ENCODE measurements at regions not wholly inside any gene's neighbourhood (a gene's known extent, or its start where the extent isn't known, plus 50 kb on each side); places are given as distances from the start of the nearest gene placed in this dataset.

DNA sequence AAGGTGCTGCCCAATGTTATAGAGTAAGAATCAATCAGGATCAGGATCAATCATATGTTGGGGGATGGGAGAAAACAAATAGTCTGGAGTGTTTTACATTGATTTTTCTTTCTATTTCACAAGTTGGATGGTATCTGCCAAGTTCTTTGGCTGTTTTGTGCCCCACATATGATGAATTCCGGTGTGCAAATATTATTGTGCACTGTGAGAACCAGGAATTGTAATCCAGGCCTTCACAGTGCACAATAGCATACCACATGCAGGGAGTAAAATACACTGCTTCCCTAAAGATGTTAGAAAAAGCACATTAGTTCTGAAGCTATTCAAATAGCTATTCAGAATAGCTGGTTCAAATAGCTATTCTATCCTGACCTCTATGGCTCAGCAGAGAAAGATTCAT is 133.7 kb downstream of the LCA5 start:
- Histone ChIP-seq H3K9me3 (no peaks in the 10 kb centered on the region), H2AFZ (ENCODE audit: low read depth) (no peak overlapping the region), H3K27ac (ENCODE audit: low read depth in 2 of 2, low read length in 1 of 2) (no peak overlapping the region), H4K20me1 (ENCODE audit: insufficient read depth) (no peaks in the 10 kb centered on the region), H3K36me3 (replicated peaks in 1 of 2; ENCODE audit: control insufficient read depth in 1 of 2, insufficient read depth in 2 of 2, low read length in 1 of 2) (no peaks in the 10 kb centered on the region), H3K9ac (no peak overlapping the region), H3K4me3 (ENCODE audit: low read depth in 2 of 2, low read length in 1 of 2) (no peak overlapping the region), H3K27me3 (ENCODE audit: insufficient read depth) (no peaks in the 10 kb centered on the region; the same call in 1 of the 2 replicates), H3K9me2 (no peaks in the 10 kb centered on the region), H3K79me2 (ENCODE audit: insufficient read depth) (no peaks in the 10 kb centered on the region), H3F3A (replicated peaks; ENCODE audit: insufficient read depth) (no peaks in the 10 kb centered on the region), H3K4me2 (no peak overlapping the region), H3K4me1 (ENCODE audit: control insufficient read depth in 1 of 2, insufficient read depth in 2 of 2, low read depth in 1 of 2, low read length in 1 of 2) (no peaks in the 10 kb centered on the region; a peak in 1 of 4 replicates)
- WGBS (ENCODE audit: low lambda C conversion rate): 13% methylated on average over 1 of the region's 1 CpG
- DNase-seq: no peak
- ChIA-PET CTCF (interaction anchor here (0.7 kb wide), 1 partner anchor 14 kb away, joined by 3 read pairs; no protein-coding TSS in a partner anchor), POLR2A (no interaction called here)
- TF ChIP-seq TCF12 (IDR thresholded peaks at IDR 0.05) (no peak), EZH2phosphoT487 (IDR thresholded peaks at IDR 0.05; ENCODE audit: borderline replicate concordance, low read depth) (no peak)

DNA sequence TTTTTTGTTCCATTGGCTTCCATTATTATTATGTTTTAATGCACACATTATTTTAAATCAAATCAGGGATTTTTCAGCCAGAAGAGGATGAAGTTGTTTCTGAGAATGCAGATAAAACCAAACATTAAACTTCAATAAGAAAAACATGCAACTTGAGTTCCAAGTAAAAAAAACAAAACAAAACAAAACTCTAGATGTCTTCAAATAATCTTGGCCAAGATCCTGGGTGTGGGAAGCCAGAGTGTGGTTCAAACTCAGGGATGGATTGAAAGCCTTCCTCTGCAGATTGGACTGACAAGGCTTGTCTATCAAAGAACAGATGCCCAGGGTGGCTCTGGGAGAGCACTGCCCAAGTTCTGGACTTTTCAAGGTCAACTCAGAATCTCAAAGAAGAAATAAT is 134.1 kb downstream of the LCA5 start:
- Histone ChIP-seq H3K4me3 (ENCODE audit: low read depth in 2 of 2, low read length in 1 of 2) (no peak overlapping the region), H3F3A (replicated peaks; ENCODE audit: insufficient read depth) (no peaks in the 10 kb centered on the region), H3K27me3 (ENCODE audit: insufficient read depth) (no peaks in the 10 kb centered on the region; the same call in 1 of the 2 replicates), H2AFZ (ENCODE audit: low read depth) (no peak overlapping the region), H3K9me2 (no peaks in the 10 kb centered on the region), H3K36me3 (replicated peaks in 1 of 2; ENCODE audit: control insufficient read depth in 1 of 2, insufficient read depth in 2 of 2, low read length in 1 of 2) (no peaks in the 10 kb centered on the region), H3K4me1 (ENCODE audit: control insufficient read depth in 1 of 2, insufficient read depth in 2 of 2, low read depth in 1 of 2, low read length in 1 of 2) (no peaks in the 10 kb centered on the region; a peak in 1 of 4 replicates), H3K9ac (no peak overlapping the region), H4K20me1 (ENCODE audit: insufficient read depth) (no peaks in the 10 kb centered on the region), H3K9me3 (no peaks in the 10 kb centered on the region), H3K27ac (ENCODE audit: low read depth in 2 of 2, low read length in 1 of 2) (no peak overlapping the region), H3K79me2 (ENCODE audit: insufficient read depth) (no peaks in the 10 kb centered on the region), H3K4me2 (no peak overlapping the region)
- TF ChIP-seq, protein P1, sequence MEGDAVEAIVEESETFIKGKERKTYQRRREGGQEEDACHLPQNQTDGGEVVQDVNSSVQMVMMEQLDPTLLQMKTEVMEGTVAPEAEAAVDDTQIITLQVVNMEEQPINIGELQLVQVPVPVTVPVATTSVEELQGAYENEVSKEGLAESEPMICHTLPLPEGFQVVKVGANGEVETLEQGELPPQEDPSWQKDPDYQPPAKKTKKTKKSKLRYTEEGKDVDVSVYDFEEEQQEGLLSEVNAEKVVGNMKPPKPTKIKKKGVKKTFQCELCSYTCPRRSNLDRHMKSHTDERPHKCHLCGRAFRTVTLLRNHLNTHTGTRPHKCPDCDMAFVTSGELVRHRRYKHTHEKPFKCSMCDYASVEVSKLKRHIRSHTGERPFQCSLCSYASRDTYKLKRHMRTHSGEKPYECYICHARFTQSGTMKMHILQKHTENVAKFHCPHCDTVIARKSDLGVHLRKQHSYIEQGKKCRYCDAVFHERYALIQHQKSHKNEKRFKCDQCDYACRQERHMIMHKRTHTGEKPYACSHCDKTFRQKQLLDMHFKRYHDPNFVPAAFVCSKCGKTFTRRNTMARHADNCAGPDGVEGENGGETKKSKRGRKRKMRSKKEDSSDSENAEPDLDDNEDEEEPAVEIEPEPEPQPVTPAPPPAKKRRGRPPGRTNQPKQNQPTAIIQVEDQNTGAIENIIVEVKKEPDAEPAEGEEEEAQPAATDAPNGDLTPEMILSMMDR (IDR thresholded peaks at IDR 0.05): no peak
- no peak for TF ChIP-seq MAX (IDR thresholded peaks at IDR 0.05; ENCODE audit: low read depth)
- TF ChIP-seq, protein P2, sequence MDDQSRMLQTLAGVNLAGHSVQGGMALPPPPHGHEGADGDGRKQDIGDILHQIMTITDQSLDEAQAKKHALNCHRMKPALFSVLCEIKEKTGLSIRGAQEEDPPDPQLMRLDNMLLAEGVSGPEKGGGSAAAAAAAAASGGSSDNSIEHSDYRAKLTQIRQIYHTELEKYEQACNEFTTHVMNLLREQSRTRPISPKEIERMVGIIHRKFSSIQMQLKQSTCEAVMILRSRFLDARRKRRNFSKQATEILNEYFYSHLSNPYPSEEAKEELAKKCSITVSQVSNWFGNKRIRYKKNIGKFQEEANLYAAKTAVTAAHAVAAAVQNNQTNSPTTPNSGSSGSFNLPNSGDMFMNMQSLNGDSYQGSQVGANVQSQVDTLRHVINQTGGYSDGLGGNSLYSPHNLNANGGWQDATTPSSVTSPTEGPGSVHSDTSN (IDR thresholded peaks at IDR 0.05): no peak
- TF ChIP-seq, protein P3, sequence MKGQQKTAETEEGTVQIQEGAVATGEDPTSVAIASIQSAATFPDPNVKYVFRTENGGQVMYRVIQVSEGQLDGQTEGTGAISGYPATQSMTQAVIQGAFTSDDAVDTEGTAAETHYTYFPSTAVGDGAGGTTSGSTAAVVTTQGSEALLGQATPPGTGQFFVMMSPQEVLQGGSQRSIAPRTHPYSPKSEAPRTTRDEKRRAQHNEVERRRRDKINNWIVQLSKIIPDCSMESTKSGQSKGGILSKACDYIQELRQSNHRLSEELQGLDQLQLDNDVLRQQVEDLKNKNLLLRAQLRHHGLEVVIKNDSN (IDR thresholded peaks at IDR 0.05; ENCODE audit: borderline replicate concordance, low read depth): no peak
- TF ChIP-seq YY1 (IDR thresholded peaks at IDR 0.05; ENCODE audit: low read depth): no peak
- TF ChIP-seq NRF1 (IDR thresholded peaks at IDR 0.05; ENCODE audit: low read depth, low read length): no peak
- TF ChIP-seq FOXJ3 (CRISPR knock-in tag; IDR thresholded peaks at IDR 0.05): no peak
- TF ChIP-seq RCOR1 (IDR thresholded peaks at IDR 0.05; ENCODE audit: low read length): no peak
- no peak for TF ChIP-seq GATA2 (CRISPR knock-in tag; IDR thresholded peaks at IDR 0.05)
- no peak for TF ChIP-seq TAF1 (IDR thresholded peaks at IDR 0.05; ENCODE audit: borderline replicate concordance, low read depth, low read length)
- TF ChIP-seq, protein P4, sequence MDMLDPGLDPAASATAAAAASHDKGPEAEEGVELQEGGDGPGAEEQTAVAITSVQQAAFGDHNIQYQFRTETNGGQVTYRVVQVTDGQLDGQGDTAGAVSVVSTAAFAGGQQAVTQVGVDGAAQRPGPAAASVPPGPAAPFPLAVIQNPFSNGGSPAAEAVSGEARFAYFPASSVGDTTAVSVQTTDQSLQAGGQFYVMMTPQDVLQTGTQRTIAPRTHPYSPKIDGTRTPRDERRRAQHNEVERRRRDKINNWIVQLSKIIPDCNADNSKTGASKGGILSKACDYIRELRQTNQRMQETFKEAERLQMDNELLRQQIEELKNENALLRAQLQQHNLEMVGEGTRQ (IDR thresholded peaks at IDR 0.05; ENCODE audit: borderline replicate concordance, low read depth, low read length): no peak
- TF ChIP-seq RFX5 (IDR thresholded peaks at IDR 0.05; ENCODE audit: low read length): no peak
- no peak for TF ChIP-seq REST (IDR thresholded peaks at IDR 0.05; ENCODE audit: low read depth, low read length)
- TF ChIP-seq TEAD4 (IDR thresholded peaks at IDR 0.05; ENCODE audit: borderline replicate concordance, insufficient read depth): no peak
- no peak for TF ChIP-seq POLR2AphosphoS5 (IDR thresholded peaks at IDR 0.05; ENCODE audit: low read depth, low read length)
- ChIA-PET CTCF (no interaction called here), POLR2A (no interaction called here)
- DNase-seq: no peak

All from SK-N-SH (cell line).